ENCODE measurements at regions not wholly inside any gene's neighbourhood (a gene's known extent, or its start where the extent isn't known, plus 50 kb on each side); places are given as distances from the start of the nearest gene placed in this dataset.

GRCh38 chr11:134887896-134888295 is 475.9 kb upstream of the B3GAT1 start:
- Histone ChIP-seq H3K9me3 (replicated peaks; ENCODE audit: control insufficient read depth, insufficient read depth, low read depth, low read length) (no peaks in the 10 kb centered on the region), H3K27me3 (ENCODE audit: control insufficient read depth in 2 of 2, insufficient read depth in 2 of 2, low read length in 2 of 2) (peaks cover 4 to 20% of the 10 kb centered on the region in 2 experiments; a peak in 4 of 5 replicates), H3K4me1 (replicated peaks in 1 of 2; ENCODE audit: control insufficient read depth in 2 of 2, insufficient read depth in 2 of 2, low read length in 2 of 2) (no peaks in the 10 kb centered on the region), H3K4me2 (ENCODE audit: insufficient read depth, low read length) (no peak overlapping the region), H3K9me1 (ENCODE audit: control insufficient read depth, insufficient read depth, low read length) (no peaks in the 10 kb centered on the region), H3K4me3 (no peak overlapping the region), H3K36me3 (ENCODE audit: control insufficient read depth, insufficient read depth, low read length) (no peaks in the 10 kb centered on the region), H3K79me2 (ENCODE audit: control insufficient read depth, insufficient read depth, low read length) (no peaks in the 10 kb centered on the region), H3K27ac (ENCODE audit: extremely low read depth, low read depth, low read length) (no peak overlapping the region), H4K20me1 (replicated peaks; ENCODE audit: control insufficient read depth, insufficient read depth, low read length) (no peaks in the 10 kb centered on the region), H3K9ac (ENCODE audit: insufficient read depth in 1 of 2, low read depth in 2 of 2, low read length in 2 of 2) (no peak overlapping the region), H2AFZ (ENCODE audit: low read depth, low read length) (no peak overlapping the region)
- WGBS (ENCODE audit: insufficient coverage, low coverage, missing lambda C conversion rate): 0% methylated on average over 4 of the region's 4 CpGs
- FAIRE-seq (no peak), ATAC-seq (no peak), DNase-seq (ENCODE audit: extremely low read depth in 1 of 4, low spot score in 3 of 4) (no peak)
- no TSS peak for BruUV-seq (replicated peaks)
- in situ Hi-C loops (cut with MboI) (no loop called here), intact Hi-C loops (cut with micrococcal nuclease) (no loop called here)
- ChIA-PET CTCF (ENCODE audit: low intra/inter-chr PET ratio) (no interaction called here), POLR2A (no interaction called here)
- no peak for TF ChIP-seq ZNF444 (CRISPR knock-in tag; IDR thresholded peaks at IDR 0.05)
- no peak for TF ChIP-seq SAFB (IDR thresholded peaks at IDR 0.05; ENCODE audit: borderline replicate concordance, low read depth, low read length)
- TF ChIP-seq, protein P1, sequence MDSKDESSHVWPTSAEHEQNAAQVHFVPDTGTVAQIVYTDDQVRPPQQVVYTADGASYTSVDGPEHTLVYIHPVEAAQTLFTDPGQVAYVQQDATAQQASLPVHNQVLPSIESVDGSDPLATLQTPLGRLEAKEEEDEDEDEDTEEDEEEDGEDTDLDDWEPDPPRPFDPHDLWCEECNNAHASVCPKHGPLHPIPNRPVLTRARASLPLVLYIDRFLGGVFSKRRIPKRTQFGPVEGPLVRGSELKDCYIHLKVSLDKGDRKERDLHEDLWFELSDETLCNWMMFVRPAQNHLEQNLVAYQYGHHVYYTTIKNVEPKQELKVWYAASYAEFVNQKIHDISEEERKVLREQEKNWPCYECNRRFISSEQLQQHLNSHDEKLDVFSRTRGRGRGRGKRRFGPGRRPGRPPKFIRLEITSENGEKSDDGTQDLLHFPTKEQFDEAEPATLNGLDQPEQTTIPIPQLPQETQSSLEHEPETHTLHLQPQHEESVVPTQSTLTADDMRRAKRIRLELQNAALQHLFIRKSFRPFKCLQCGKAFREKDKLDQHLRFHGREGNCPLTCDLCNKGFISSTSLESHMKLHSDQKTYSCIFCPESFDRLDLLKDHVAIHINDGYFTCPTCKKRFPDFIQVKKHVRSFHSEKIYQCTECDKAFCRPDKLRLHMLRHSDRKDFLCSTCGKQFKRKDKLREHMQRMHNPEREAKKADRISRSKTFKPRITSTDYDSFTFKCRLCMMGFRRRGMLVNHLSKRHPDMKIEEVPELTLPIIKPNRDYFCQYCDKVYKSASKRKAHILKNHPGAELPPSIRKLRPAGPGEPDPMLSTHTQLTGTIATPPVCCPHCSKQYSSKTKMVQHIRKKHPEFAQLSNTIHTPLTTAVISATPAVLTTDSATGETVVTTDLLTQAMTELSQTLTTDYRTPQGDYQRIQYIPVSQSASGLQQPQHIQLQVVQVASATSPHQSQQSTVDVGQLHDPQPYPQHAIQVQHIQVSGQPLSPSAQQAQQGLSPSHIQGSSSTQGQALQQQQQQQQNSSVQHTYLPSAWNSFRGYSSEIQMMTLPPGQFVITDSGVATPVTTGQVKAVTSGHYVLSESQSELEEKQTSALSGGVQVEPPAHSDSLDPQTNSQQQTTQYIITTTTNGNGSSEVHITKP (IDR thresholded peaks at IDR 0.05; ENCODE audit: partially characterized antibody): no peak
- no peak for TF ChIP-seq ZNF561 (CRISPR knock-in tag; conservative IDR thresholded peaks at IDR 0.05)
- no peak for TF ChIP-seq ZNF239 (CRISPR knock-in tag; IDR thresholded peaks at IDR 0.05)
- TF ChIP-seq ZNF584 (CRISPR knock-in tag; IDR thresholded peaks at IDR 0.05; ENCODE audit: low read depth): no peak
- TF ChIP-seq, protein P2, sequence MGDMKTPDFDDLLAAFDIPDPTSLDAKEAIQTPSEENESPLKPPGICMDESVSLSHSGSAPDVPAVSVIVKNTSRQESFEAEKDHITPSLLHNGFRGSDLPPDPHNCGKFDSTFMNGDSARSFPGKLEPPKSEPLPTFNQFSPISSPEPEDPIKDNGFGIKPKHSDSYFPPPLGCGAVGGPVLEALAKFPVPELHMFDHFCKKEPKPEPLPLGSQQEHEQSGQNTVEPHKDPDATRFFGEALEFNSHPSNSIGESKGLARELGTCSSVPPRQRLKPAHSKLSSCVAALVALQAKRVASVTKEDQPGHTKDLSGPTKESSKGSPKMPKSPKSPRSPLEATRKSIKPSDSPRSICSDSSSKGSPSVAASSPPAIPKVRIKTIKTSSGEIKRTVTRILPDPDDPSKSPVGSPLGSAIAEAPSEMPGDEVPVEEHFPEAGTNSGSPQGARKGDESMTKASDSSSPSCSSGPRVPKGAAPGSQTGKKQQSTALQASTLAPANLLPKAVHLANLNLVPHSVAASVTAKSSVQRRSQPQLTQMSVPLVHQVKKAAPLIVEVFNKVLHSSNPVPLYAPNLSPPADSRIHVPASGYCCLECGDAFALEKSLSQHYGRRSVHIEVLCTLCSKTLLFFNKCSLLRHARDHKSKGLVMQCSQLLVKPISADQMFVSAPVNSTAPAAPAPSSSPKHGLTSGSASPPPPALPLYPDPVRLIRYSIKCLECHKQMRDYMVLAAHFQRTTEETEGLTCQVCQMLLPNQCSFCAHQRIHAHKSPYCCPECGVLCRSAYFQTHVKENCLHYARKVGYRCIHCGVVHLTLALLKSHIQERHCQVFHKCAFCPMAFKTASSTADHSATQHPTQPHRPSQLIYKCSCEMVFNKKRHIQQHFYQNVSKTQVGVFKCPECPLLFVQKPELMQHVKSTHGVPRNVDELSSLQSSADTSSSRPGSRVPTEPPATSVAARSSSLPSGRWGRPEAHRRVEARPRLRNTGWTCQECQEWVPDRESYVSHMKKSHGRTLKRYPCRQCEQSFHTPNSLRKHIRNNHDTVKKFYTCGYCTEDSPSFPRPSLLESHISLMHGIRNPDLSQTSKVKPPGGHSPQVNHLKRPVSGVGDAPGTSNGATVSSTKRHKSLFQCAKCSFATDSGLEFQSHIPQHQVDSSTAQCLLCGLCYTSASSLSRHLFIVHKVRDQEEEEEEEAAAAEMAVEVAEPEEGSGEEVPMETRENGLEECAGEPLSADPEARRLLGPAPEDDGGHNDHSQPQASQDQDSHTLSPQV (IDR thresholded peaks at IDR 0.05): no peak
